ENCODE measurements at regions not wholly inside any gene's neighbourhood (a gene's known extent, or its start where the extent isn't known, plus 50 kb on each side); places are given as distances from the start of the nearest gene placed in this dataset.

DNA sequence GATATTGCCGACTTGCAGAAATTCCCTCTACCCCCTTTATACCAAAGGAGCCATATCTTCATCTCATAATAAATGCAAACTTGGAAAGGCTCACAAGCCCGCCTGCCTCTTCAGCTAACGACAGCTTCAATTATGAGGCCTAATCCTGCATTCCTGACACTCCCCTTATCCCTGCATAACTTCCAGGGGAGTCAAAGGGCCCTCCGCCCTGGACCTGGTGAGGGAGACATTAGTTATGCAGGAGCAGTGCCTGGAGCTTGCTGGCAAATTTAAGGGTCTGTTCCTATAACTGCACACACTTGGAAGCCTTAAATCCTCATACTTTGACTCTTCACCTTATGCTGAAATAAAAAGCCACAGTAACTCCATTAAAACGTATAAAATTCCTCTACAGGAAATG, 617.9 kb downstream of the BNC2 start:
- H3K9me3 ChIP-seq = no peaks in the 10 kb centered on the region
- H3K4me1 ChIP-seq = peaks cover 0 to under 1% (median 0%) of the 10 kb centered on the region in 3 donors
- no peaks in the 10 kb centered on the region for H3K36me3 ChIP-seq
- no peak overlapping the region for H3K27ac ChIP-seq
- intact Hi-C loops (cut with DNase I) = no loop called here
- TF ChIP-seq, protein P1, sequence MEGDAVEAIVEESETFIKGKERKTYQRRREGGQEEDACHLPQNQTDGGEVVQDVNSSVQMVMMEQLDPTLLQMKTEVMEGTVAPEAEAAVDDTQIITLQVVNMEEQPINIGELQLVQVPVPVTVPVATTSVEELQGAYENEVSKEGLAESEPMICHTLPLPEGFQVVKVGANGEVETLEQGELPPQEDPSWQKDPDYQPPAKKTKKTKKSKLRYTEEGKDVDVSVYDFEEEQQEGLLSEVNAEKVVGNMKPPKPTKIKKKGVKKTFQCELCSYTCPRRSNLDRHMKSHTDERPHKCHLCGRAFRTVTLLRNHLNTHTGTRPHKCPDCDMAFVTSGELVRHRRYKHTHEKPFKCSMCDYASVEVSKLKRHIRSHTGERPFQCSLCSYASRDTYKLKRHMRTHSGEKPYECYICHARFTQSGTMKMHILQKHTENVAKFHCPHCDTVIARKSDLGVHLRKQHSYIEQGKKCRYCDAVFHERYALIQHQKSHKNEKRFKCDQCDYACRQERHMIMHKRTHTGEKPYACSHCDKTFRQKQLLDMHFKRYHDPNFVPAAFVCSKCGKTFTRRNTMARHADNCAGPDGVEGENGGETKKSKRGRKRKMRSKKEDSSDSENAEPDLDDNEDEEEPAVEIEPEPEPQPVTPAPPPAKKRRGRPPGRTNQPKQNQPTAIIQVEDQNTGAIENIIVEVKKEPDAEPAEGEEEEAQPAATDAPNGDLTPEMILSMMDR (IDR thresholded peaks at IDR 0.05) = no peak
- TF ChIP-seq POLR2A (IDR thresholded peaks at IDR 0.05) = no peak
- 64 to 78% methylated on average over 5 of the region's 5 CpGs for WGBS, 2 donors
- no peaks in the 10 kb centered on the region for H3K27me3 ChIP-seq
- no peak for DNase-seq
- no peak overlapping the region for H3K4me3 ChIP-seq

DNA sequence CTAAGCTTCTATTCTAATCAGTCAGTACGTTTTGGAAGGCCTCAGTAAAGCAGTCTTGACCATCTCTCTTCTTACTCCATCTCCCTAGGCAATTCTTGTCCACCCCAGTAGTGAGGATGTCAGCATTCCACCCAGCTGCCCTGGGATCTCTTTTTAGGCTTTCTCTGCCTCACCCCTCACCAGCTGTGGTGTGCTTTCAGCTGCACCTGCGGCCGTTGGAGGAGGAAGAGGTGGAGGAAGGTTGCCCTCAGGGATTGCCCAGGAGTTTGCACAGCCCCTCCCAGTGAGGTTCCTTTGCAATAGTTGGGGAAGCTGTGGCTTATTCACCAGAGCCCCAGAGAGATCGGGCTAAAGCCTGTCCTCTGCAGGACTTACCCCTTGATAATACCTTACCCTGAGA, 615.8 kb downstream of the BNC2 start:
- Histone ChIP-seq H3K27ac (no peak overlapping the region), H3K4me1 (no peaks in the 10 kb centered on the region), H3K9me3 (no peaks in the 10 kb centered on the region), H3K27me3 (no peaks in the 10 kb centered on the region), H3K36me3 (no peaks in the 10 kb centered on the region), H3K4me3 (no peak overlapping the region)
- intact Hi-C loops (cut with DNase I) = no loop called here
- TF ChIP-seq, protein P1 (IDR thresholded peaks at IDR 0.05) = no peak
- no peak for TF ChIP-seq POLR2A (IDR thresholded peaks at IDR 0.05)
- 25 to 63% methylated on average over 4 of the region's 4 CpGs for WGBS, 2 donors
- no peak for DNase-seq

DNA sequence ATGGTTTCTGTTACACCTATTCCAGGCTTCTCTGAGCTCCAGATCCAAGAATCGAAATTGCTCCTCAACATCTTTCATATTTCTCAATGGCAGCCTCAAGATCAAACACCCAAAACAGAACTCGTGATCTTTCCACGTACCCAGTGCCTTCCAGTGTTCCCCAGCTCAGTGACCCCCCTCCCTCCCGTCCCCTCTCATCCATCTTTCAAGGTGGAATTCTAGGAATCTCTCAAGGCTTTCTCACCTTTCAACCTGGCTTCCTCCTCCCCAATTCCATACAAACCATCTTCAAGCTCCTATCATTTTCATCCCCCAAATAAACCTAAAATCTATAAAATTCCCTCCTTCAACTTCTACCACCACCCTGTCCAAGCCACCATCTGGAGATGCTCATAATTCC, 615.3 kb downstream of the BNC2 start:
- Histone ChIP-seq H3K27ac (no peak overlapping the region), H3K9me3 (no peaks in the 10 kb centered on the region), H3K36me3 (no peaks in the 10 kb centered on the region), H3K27me3 (no peaks in the 10 kb centered on the region), H3K4me3 (no peak overlapping the region), H3K4me1 (no peaks in the 10 kb centered on the region)
- TF ChIP-seq, protein P1 (IDR thresholded peaks at IDR 0.05) = no peak
- no peak for TF ChIP-seq POLR2A (IDR thresholded peaks at IDR 0.05)
- intact Hi-C loops (cut with DNase I) = no loop called here
- 70 to 77% methylated on average over 4 of the region's 4 CpGs for WGBS, 2 donors
- no peak for DNase-seq

DNA sequence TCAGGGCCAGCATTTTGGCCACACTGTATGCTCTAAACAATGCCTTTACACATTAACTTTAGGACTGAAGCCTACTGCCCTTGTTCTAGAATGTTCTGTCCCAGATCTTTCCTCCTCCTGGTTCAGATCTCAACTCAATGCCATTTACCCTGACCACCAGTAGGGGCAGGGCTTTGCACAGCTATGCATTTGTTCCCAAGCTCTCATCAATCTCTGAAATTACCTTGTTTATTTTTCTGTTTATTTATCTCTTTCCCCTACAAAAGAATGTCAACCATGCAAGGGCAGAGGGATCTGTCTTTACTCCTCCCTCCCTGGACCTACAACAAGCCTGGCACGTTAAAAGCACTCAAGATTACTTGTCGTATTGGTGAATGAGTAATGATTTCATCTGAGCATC, 612.9 kb downstream of the BNC2 start:
- H3K4me1 ChIP-seq = no peaks in the 10 kb centered on the region
- intact Hi-C loops (cut with DNase I) = no loop called here
- H3K4me3 ChIP-seq = no peak overlapping the region
- H3K9me3 ChIP-seq = no peaks in the 10 kb centered on the region
- H3K36me3 ChIP-seq = no peaks in the 10 kb centered on the region
- H3K27ac ChIP-seq = no peak overlapping the region
- WGBS, 2 donors = 64 to 78% methylated on average over 2 of the region's 2 CpGs
- TF ChIP-seq, protein P1 (IDR thresholded peaks at IDR 0.05) = peak in 4 of 6 experiments; percentile 18 to 50 (median 34)
- no peak for TF ChIP-seq POLR2A (IDR thresholded peaks at IDR 0.05)
- no peak for DNase-seq
- H3K27me3 ChIP-seq = no peaks in the 10 kb centered on the region

DNA sequence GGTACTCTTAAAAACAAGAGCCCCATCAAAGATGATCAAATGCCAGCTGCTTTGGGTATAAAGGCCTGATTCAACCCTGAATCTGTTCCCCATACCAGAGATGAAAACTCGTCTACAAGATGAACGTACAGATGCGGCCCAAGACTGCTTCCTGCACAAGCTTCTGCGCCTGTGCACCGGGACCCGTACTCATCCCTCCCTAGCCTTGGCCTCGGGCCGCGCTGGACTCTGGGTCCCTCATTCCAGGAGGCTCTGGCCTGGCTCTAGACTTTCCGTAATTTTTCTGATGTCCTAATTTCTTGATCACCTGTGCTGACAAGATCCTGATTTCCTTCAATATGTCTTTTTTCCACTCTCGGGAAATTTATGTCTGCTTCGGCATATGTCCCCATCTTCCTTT, 612.3 kb downstream of the BNC2 start:
- Histone ChIP-seq H3K4me1 (no peaks in the 10 kb centered on the region), H3K27ac (no peak overlapping the region), H3K27me3 (peaks cover 0 to 5% (median 0%) of the 10 kb centered on the region in 4 donors), H3K9me3 (no peaks in the 10 kb centered on the region), H3K4me3 (no peak overlapping the region), H3K36me3 (no peaks in the 10 kb centered on the region)
- intact Hi-C loops (cut with DNase I) = no loop called here
- 94 to 98% methylated on average over 12 of the region's 12 CpGs for WGBS, 2 donors
- DNase-seq = no peak
- no peak for TF ChIP-seq POLR2A (IDR thresholded peaks at IDR 0.05)
- TF ChIP-seq, protein P1 (IDR thresholded peaks at IDR 0.05) = no peak

Measured in esophagus squamous epithelium (tissue), 5 donors.